Endothelial cell of umbilical vein (primary cell): ENCODE measurements at regions not wholly inside any gene's neighbourhood (a gene's known extent, or its start where the extent isn't known, plus 50 kb on each side); places are given as distances from the start of the nearest gene placed in this dataset.

Source experiments
- CTCF ChIP-seq, 2 donors: IDR thresholded peaks; 1 replicate in 1 of 2; 2 replicates in 1 of 2; pipeline ENCODE4 v1.5.1; 2011; ENCODE audit warnings: low read length in 2 of 2, mild to moderate bottlenecking in 2 of 2, moderate library complexity in 2 of 2, control low read depth in 1 of 2, inconsistent platforms in 1 of 2, low read depth in 1 of 2; ENCODE audit not compliant: insufficient read depth in 1 of 2; ENCODE audit errors: extremely low read depth in 1 of 2
- POLR2AphosphoS5 ChIP-seq: IDR thresholded peaks from 2 replicates; pipeline ENCODE4 v1.6.1; 2012; ENCODE audit warnings: low read depth, mild to moderate bottlenecking, control low read depth, low read length, moderate library complexity; ENCODE audit not compliant: insufficient read depth

- TF ChIP-seq POLR2AphosphoS5 (no peak), CTCF (IDR thresholded peaks at IDR 0.05; ENCODE audit: extremely low read depth in 1 of 2, insufficient read depth in 1 of 2, low read depth in 1 of 2, low read length in 2 of 2) (no peak)
These were observed 94.5 kb upstream of the STXBP5 start for GRCh38 chr6:147109707-147110106.
